Fibroblast of mammary gland (primary cell): ENCODE measurements at regions not wholly inside any gene's neighbourhood (a gene's known extent, or its start where the extent isn't known, plus 50 kb on each side); places are given as distances from the start of the nearest gene placed in this dataset.

Experiments used
- DNase-seq: peaks from one replicate; pipeline ENCODE4 v3.0.0-alpha.2; 2010; ENCODE audit warnings: low read depth
- H3K4me3 ChIP-seq: 2 replicates; pipeline ENCODE4 v1.5.1; 2011; ENCODE audit warnings: low read depth, mild to moderate bottlenecking, low read length, moderate library complexity; ENCODE audit not compliant: control insufficient read depth
- TF ChIP-seq, protein P1 (sequence below): conservative IDR thresholded peaks from 2 replicates; pipeline ENCODE4 v1.5.1; 2011; ENCODE audit warnings: low read depth, low read length, inconsistent platforms; ENCODE audit not compliant: control insufficient read depth, insufficient read depth

DNA sequence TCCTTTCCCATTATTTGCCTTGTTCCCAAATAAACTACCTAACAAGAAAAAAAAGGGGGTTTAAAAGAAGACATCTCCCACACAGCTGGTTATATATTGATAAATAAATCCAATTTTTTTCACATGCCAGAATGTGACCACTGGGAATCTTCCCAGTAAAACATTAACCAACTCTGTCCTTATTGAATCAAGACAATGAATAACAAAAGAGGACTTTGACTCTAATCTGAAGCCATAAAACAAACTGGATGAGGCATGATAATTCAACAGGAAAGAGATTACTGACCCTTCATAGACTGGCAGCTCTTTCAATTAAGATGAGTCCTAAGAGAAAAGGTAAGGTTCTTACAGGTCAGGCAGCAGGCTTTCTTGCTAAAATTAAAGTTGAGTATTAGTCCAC lies 165.8 kb upstream of the CDH6 start:
- H3K4me3 ChIP-seq, result no peak overlapping the region
- TF ChIP-seq, protein P1, sequence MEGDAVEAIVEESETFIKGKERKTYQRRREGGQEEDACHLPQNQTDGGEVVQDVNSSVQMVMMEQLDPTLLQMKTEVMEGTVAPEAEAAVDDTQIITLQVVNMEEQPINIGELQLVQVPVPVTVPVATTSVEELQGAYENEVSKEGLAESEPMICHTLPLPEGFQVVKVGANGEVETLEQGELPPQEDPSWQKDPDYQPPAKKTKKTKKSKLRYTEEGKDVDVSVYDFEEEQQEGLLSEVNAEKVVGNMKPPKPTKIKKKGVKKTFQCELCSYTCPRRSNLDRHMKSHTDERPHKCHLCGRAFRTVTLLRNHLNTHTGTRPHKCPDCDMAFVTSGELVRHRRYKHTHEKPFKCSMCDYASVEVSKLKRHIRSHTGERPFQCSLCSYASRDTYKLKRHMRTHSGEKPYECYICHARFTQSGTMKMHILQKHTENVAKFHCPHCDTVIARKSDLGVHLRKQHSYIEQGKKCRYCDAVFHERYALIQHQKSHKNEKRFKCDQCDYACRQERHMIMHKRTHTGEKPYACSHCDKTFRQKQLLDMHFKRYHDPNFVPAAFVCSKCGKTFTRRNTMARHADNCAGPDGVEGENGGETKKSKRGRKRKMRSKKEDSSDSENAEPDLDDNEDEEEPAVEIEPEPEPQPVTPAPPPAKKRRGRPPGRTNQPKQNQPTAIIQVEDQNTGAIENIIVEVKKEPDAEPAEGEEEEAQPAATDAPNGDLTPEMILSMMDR, result no peak
- no peak for DNase-seq

DNA sequence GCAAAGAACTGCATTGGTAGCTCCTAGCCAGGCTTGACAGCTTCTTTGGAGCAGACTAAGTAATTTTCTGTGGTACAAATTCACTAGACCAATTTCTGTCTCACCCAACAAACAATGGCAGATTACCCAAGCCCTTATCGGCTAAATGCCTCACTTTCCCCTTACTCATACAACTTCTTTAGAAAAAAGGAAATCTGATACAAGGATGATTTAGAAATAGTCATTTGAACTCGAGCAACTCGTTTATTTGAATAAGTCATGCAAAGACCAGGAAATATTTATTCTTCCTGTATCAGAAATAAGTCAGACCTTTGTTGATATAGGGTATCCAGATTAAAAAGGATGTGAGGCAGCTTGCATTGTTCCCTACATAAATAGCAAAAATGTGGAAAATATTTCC lies 170.4 kb upstream of the CDH6 start:
- DNase-seq, result no peak
- H3K4me3 ChIP-seq, result no peak overlapping the region
- TF ChIP-seq, protein P1, result no peak

DNA sequence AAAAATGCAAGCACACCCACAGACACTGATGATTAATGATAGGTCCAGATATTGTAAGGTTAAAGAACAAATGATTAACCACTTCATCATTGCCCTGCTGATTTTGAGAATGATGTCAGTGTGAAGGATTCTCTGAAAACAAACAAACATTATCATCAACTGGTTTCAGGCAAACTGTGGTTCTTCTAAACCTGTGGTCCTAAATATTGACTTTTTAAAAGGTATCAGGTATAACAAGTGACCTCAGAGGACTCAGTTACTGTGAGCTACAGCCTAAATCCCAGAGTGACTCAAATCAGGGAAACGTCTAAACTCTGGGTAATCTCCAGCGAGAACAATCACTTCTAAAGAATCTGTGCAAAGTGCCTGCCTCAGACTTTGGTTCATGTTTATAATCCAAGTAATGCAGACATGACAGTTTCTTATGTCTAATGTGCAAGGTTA lies 172.3 kb upstream of the CDH6 start:
- TF ChIP-seq, protein P1, result no peak
- no peak overlapping the region for H3K4me3 ChIP-seq
- no peak for DNase-seq

DNA sequence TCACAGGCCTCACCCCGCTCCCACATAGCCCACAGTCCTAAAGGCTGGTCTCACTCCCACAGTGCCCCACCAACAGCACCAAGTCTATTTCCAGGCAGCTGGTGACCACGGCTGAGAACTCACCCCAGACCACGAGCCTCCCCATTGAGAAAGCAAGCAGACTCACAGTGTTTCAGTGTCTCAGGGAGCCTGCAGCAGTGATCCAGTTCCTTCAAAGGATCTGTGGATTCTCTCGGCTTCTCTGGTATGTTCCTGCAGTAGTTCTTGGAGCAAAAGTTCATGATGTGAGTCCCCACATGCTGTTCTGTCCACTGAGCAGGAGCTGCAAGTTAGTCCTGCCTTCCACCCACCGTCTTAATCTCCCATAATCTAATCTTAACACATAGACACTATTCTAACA lies 185.3 kb upstream of the CDH6 start:
- H3K4me3 ChIP-seq, result no peak overlapping the region
- DNase-seq, result no peak
- TF ChIP-seq, protein P1, result no peak

DNA sequence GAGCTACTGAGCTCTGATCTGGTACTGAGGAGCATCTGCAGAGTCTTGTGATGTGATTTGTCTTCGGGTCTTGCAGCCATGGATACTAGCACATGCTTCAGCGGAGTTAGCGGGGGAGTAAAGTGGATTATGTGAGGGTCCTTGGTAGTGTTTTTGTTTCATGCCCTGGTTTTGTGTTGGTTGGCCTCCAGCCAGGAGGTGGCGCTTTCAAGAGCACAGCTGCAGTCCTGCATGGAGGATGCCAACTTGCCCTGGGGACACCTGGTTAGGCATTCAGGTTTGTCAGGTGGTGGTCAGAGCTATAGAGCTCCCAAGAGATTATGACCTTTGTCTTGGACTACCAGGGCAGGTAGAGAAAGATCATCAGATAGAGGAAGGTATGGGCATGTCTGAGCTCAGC lies 185.8 kb upstream of the CDH6 start:
- DNase-seq, result no peak
- H3K4me3 ChIP-seq, result no peak overlapping the region
- TF ChIP-seq, protein P1, result no peak

DNA sequence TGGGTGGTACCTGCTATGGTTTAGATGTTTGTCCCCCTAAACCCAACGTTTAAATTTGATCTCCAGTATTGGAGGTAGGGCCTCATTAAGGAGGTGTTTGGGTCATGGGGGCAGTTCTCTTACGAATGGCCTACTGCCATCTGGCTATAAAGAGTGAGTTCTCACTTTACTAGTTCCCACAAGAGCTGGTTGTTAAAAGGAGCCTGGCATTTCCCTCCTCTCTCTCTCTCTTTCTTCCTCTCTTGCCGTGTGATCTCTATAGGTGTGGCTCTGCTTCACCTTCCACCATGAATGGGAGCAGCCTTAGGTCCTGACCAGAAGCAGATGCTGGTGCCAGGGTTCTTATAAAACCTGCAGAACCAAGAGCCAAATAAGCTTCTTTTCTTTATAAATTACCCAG lies 193.2 kb upstream of the CDH6 start:
- TF ChIP-seq, protein P1, result no peak
- DNase-seq, result no peak
- H3K4me3 ChIP-seq, result no peak overlapping the region

DNA sequence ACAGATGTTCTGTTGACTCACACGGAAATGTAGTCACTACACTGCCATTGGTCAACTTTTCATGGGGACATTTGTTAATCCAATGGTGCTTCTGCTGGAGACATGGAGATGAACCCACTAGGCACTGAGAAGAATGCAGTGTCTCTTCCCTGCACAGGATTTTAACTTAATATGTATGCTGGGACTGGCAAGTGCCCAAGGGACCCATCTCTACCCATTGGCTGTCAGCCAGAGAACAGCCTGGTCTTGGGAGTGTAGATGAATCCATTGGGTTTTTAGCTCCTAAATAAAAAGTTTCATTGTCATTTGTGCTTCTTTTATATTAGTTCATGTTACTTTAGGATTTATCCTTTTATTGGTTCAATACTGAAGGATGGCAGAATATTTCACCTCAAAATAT lies 195.8 kb upstream of the CDH6 start:
- peak; percentile 0 for DNase-seq
- H3K4me3 ChIP-seq, result no peak overlapping the region
- TF ChIP-seq, protein P1, result no peak
